ENCODE measurements at regions not wholly inside any gene's neighbourhood (a gene's known extent, or its start where the extent isn't known, plus 50 kb on each side); places are given as distances from the start of the nearest gene placed in this dataset.
"Not testable (repeated sequence)": the region's sequence is repeated elsewhere in the genome, so short reads cannot be mapped to it uniquely, and the experiment has no call there.

- TF ChIP-seq CTCF (IDR thresholded peaks at IDR 0.05; ENCODE audit: low read depth, low read length, missing control alignments), result no peak
- DNase-seq (ENCODE audit: low read depth), result no peak
- no peak overlapping the region for H3K4me3 ChIP-seq (ENCODE audit: low read depth, low read length)
- in situ Hi-C loops (cut with HindIII; ENCODE audit: low sequenced_read_pairs), result no loop called here
Observed at GRCh38 chr22:49395617-49396016, 432.1 kb downstream of the BRD1 start.

GRCh38 chr22:49395062-49395461, 432.6 kb downstream of the BRD1 start:
- DNase-seq (ENCODE audit: low read depth), result not testable (repeated sequence)

GRCh38 chr22:49394116-49394785, 433.4 kb downstream of the BRD1 start:
- no peak overlapping the region for H3K4me3 ChIP-seq (ENCODE audit: low read depth, low read length)
- TF ChIP-seq CTCF (IDR thresholded peaks at IDR 0.05; ENCODE audit: low read depth, low read length, missing control alignments), result no peak
- in situ Hi-C loops (cut with HindIII; ENCODE audit: low sequenced_read_pairs), result no loop called here
- DNase-seq (ENCODE audit: low read depth), result no peak

More at GRCh38 chr22:49395062-49395461, 432.6 kb downstream of the BRD1 start:
- in situ Hi-C loops (cut with HindIII; ENCODE audit: low sequenced_read_pairs); H3K4me3 ChIP-seq (ENCODE audit: low read depth, low read length): not testable (repeated sequence)

GRCh38 chr22:49393526-49393925, 434.1 kb downstream of the BRD1 start:
- in situ Hi-C loops (cut with HindIII; ENCODE audit: low sequenced_read_pairs), result no loop called here
- DNase-seq (ENCODE audit: low read depth), result no peak
- H3K4me3 ChIP-seq (ENCODE audit: low read depth, low read length), result no peak overlapping the region
- no peak for TF ChIP-seq CTCF (IDR thresholded peaks at IDR 0.05; ENCODE audit: low read depth, low read length, missing control alignments)

- in situ Hi-C loops (cut with HindIII; ENCODE audit: low sequenced_read_pairs), result no loop called here
- no peak overlapping the region for H3K4me3 ChIP-seq (ENCODE audit: low read depth, low read length)
- no peak for DNase-seq (ENCODE audit: low read depth)
- TF ChIP-seq CTCF (IDR thresholded peaks at IDR 0.05; ENCODE audit: low read depth, low read length, missing control alignments), result no peak
Observed at GRCh38 chr22:49392841-49393510, 434.7 kb downstream of the BRD1 start.

- no peak for TF ChIP-seq CTCF (IDR thresholded peaks at IDR 0.05; ENCODE audit: low read depth, low read length, missing control alignments)
- no peak for DNase-seq (ENCODE audit: low read depth)
- in situ Hi-C loops (cut with HindIII; ENCODE audit: low sequenced_read_pairs), result no loop called here
- H3K4me3 ChIP-seq (ENCODE audit: low read depth, low read length), result no peak overlapping the region
Observed at GRCh38 chr22:49392247-49392646, 435.4 kb downstream of the BRD1 start.

GRCh38 chr22:49391436-49391835, 436.2 kb downstream of the BRD1 start:
- in situ Hi-C loops (cut with HindIII; ENCODE audit: low sequenced_read_pairs), result no loop called here
- DNase-seq (ENCODE audit: low read depth), result no peak
- H3K4me3 ChIP-seq (ENCODE audit: low read depth, low read length), result no peak overlapping the region
- no peak for TF ChIP-seq CTCF (IDR thresholded peaks at IDR 0.05; ENCODE audit: low read depth, low read length, missing control alignments)
